HL-60 (cell line): ENCODE measurements at regions not wholly inside any gene's neighbourhood (a gene's known extent, or its start where the extent isn't known, plus 50 kb on each side); places are given as distances from the start of the nearest gene placed in this dataset.

ENCODE experiments used
- DNase-seq, 2 experiments: peaks; one replicate each; pipeline ENCODE4 v3.0.0-alpha.2; 2010 to 2020; ENCODE audit warnings: low read depth in 1 of 2, low spot score in 1 of 2
- H3K27ac ChIP-seq: fragments of 250-450 bp; sonication (Bioruptor Pico); replicated peaks from 2 replicates; pipeline ENCODE4 v1.5.1; 2020; ENCODE audit warnings: mild to moderate bottlenecking, moderate library complexity
- H3K27me3 ChIP-seq: fragments of 250-450 bp; sonication (Bioruptor Pico); 2 replicates; pipeline ENCODE4 v1.5.1; 2021; ENCODE audit warnings: mild to moderate bottlenecking, moderate library complexity; ENCODE audit not compliant: insufficient read depth, poor library complexity, severe bottlenecking
- H3K4me3 ChIP-seq: replicated peaks from 2 replicates; pipeline ENCODE4 v1.5.1; 2011; ENCODE audit warnings: mild to moderate bottlenecking, control low read depth, low read length; ENCODE audit not compliant: insufficient read depth
- CTCF ChIP-seq: IDR thresholded peaks from one replicate; pipeline ENCODE4 v1.5.1; 2011; ENCODE audit warnings: low read length, control low read depth, inconsistent platforms; ENCODE audit not compliant: insufficient read depth
- GABPA ChIP-seq: IDR thresholded peaks from 2 replicates; pipeline ENCODE4 v1.6.1; 2012; ENCODE audit warnings: low read depth
- POLR2AphosphoS5 ChIP-seq: IDR thresholded peaks from 2 replicates; pipeline ENCODE4 v1.6.1; 2012; ENCODE audit warnings: low read depth
- SPI1 ChIP-seq: IDR thresholded peaks from 2 replicates; pipeline ENCODE4 v1.6.1; 2012; ENCODE audit warnings: low read depth, mild to moderate bottlenecking, borderline replicate concordance
- TF ChIP-seq, protein P1 (sequence below): IDR thresholded peaks from 2 replicates; pipeline ENCODE4 v1.6.1; 2012; ENCODE audit warnings: low read depth; ENCODE audit not compliant: insufficient replicate concordance

GRCh38 chr10:29807163-29807806, 172.5 kb upstream of the SVIL start:
- Histone ChIP-seq H3K27ac (no peak overlapping the region), H3K4me3 (no peak overlapping the region), H3K27me3 (no peaks in the 10 kb centered on the region)
- DNase-seq: no peak
- TF ChIP-seq SPI1: no peak

GRCh38 chr10:29806350-29806788, 171.6 kb upstream of the SVIL start:
- no peak for DNase-seq
- no peak for TF ChIP-seq SPI1
- no peak for TF ChIP-seq CTCF
- TF ChIP-seq, protein P1, sequence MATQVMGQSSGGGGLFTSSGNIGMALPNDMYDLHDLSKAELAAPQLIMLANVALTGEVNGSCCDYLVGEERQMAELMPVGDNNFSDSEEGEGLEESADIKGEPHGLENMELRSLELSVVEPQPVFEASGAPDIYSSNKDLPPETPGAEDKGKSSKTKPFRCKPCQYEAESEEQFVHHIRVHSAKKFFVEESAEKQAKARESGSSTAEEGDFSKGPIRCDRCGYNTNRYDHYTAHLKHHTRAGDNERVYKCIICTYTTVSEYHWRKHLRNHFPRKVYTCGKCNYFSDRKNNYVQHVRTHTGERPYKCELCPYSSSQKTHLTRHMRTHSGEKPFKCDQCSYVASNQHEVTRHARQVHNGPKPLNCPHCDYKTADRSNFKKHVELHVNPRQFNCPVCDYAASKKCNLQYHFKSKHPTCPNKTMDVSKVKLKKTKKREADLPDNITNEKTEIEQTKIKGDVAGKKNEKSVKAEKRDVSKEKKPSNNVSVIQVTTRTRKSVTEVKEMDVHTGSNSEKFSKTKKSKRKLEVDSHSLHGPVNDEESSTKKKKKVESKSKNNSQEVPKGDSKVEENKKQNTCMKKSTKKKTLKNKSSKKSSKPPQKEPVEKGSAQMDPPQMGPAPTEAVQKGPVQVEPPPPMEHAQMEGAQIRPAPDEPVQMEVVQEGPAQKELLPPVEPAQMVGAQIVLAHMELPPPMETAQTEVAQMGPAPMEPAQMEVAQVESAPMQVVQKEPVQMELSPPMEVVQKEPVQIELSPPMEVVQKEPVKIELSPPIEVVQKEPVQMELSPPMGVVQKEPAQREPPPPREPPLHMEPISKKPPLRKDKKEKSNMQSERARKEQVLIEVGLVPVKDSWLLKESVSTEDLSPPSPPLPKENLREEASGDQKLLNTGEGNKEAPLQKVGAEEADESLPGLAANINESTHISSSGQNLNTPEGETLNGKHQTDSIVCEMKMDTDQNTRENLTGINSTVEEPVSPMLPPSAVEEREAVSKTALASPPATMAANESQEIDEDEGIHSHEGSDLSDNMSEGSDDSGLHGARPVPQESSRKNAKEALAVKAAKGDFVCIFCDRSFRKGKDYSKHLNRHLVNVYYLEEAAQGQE: no peak
- TF ChIP-seq POLR2AphosphoS5: no peak
- Histone ChIP-seq H3K27ac (no peak overlapping the region), H3K4me3 (no peak overlapping the region), H3K27me3 (no peaks in the 10 kb centered on the region)

GRCh38 chr10:29805134-29805723, 170.5 kb upstream of the SVIL start:
- no peak for DNase-seq
- TF ChIP-seq SPI1: no peak
- TF ChIP-seq, protein P1: no peak
- no peak for TF ChIP-seq POLR2AphosphoS5
- TF ChIP-seq CTCF: no peak
- TF ChIP-seq GABPA: no peak
- Histone ChIP-seq H3K4me3 (no peak overlapping the region), H3K27me3 (no peaks in the 10 kb centered on the region), H3K27ac (no peak overlapping the region)

GRCh38 chr10:29804025-29804852, 169.5 kb upstream of the SVIL start:
- H3K27me3 ChIP-seq: no peaks in the 10 kb centered on the region
- no peak overlapping the region for H3K27ac ChIP-seq
- no peak for DNase-seq
- TF ChIP-seq CTCF (no peak), POLR2AphosphoS5 (no peak), GABPA (no peak)
- TF ChIP-seq, protein P1: no peak
- H3K4me3 ChIP-seq: no peak overlapping the region
